GM23338 (cell line): ENCODE measurements at regions not wholly inside any gene's neighbourhood (a gene's known extent, or its start where the extent isn't known, plus 50 kb on each side); places are given as distances from the start of the nearest gene placed in this dataset.
"Not testable (repeated sequence)": the region's sequence is repeated elsewhere in the genome, so short reads cannot be mapped to it uniquely, and the experiment has no call there.

Experiments used
- ATAC-seq: fragments of 200-7000 bp; cut with Tn5 transposase; 3 replicates; pipeline ENCODE4 v1.9.1; 2020
- DNase-seq: peaks from one replicate; pipeline ENCODE4 v3.0.0-alpha.2; 2015; ENCODE audit warnings: low spot score
- H2AFZ ChIP-seq: fragments of 200-600 bp; sonication (generic); 2 replicates; pipeline ENCODE4 v1.8.0; 2016; ENCODE audit warnings: antibody characterized with exemption, mild to moderate bottlenecking, moderate library complexity
- H3F3A ChIP-seq: fragments of 200-600 bp; sonication (generic); replicated peaks from 2 replicates; pipeline ENCODE4 v1.8.0; 2017; ENCODE audit warnings: antibody characterized with exemption, mixed run types, low read depth
- H3K27ac ChIP-seq: fragments of 200-600 bp; sonication (generic); 2 replicates; pipeline ENCODE4 v1.6.1; 2016; ENCODE audit warnings: low read depth
- H3K27me3 ChIP-seq: fragments of 200-600 bp; sonication (generic); 2 replicates; pipeline ENCODE4 v1.8.0; 2016; ENCODE audit warnings: mild to moderate bottlenecking, mixed run types, moderate library complexity; ENCODE audit not compliant: insufficient read depth
- H3K36me3 ChIP-seq: fragments of 200-600 bp; sonication (generic); 2 replicates; pipeline ENCODE4 v1.8.0; 2016; ENCODE audit warnings: mild to moderate bottlenecking; ENCODE audit not compliant: insufficient read depth
- H3K4me1 ChIP-seq: fragments of 200-600 bp; sonication (generic); 2 replicates; pipeline ENCODE4 v1.8.0; 2016; ENCODE audit warnings: mild to moderate bottlenecking, moderate library complexity; ENCODE audit not compliant: insufficient read depth
- H3K4me2 ChIP-seq: fragments of 200-600 bp; sonication (generic); 2 replicates; pipeline ENCODE4 v1.7.1; 2017; ENCODE audit warnings: mixed run types
- H3K4me3 ChIP-seq: fragments of 200-600 bp; sonication (generic); 2 replicates; pipeline ENCODE4 v1.6.1; 2016; ENCODE audit warnings: mixed run types
- H3K79me2 ChIP-seq: fragments of 200-600 bp; sonication (generic); replicated peaks from 2 replicates; pipeline ENCODE4 v1.8.0; 2017; ENCODE audit warnings: mild to moderate bottlenecking; ENCODE audit not compliant: insufficient read depth
- H3K9me2 ChIP-seq: fragments of 200-600 bp; sonication (generic); 2 replicates; pipeline ENCODE4 v1.8.0; 2017; ENCODE audit not compliant: insufficient read depth
- H4K20me1 ChIP-seq: fragments of 200-600 bp; sonication (generic); replicated peaks from 2 replicates; pipeline ENCODE4 v1.8.0; 2017; ENCODE audit warnings: mild to moderate bottlenecking; ENCODE audit not compliant: insufficient read depth
- H3K27ac Mint-ChIP-seq: 2 replicates; pipeline ENCODE4 v1.8.0; 2020; ENCODE audit warnings: inconsistent platforms, mild to moderate bottlenecking, moderate library complexity, mixed read lengths
- H3K27me3 Mint-ChIP-seq: 3 replicates; pipeline ENCODE4 v1.8.0; 2022; ENCODE audit warnings: low read depth, mild to moderate bottlenecking, moderate library complexity, mixed read lengths, inconsistent platforms; ENCODE audit not compliant: insufficient read depth, poor library complexity
- H3K36me3 Mint-ChIP-seq: 3 replicates; pipeline ENCODE4 v1.8.0; 2021; ENCODE audit warnings: low read depth, mild to moderate bottlenecking, inconsistent platforms, moderate library complexity, mixed read lengths
- H3K4me1 Mint-ChIP-seq: 3 replicates; pipeline ENCODE4 v1.8.0; 2020; ENCODE audit warnings: mild to moderate bottlenecking, inconsistent platforms, mixed read lengths
- H3K4me3 Mint-ChIP-seq: 3 replicates; pipeline ENCODE4 v1.8.0; 2021; ENCODE audit warnings: moderate library complexity, mild to moderate bottlenecking, inconsistent platforms, mixed read lengths
- H3K9me3 Mint-ChIP-seq: 3 replicates; pipeline ENCODE4 v1.8.0; 2020; ENCODE audit warnings: moderate library complexity, mild to moderate bottlenecking, inconsistent platforms, mixed read lengths
- ETS1 ChIP-seq: IDR thresholded peaks from 2 replicates; pipeline ENCODE4 v1.6.1; 2016; ENCODE audit warnings: antibody characterized with exemption
- EZH2 ChIP-seq: fragments of 200-600 bp; sonication (generic); IDR thresholded peaks from one replicate; pipeline ENCODE4 v1.8.0; 2017; ENCODE audit warnings: antibody characterized with exemption, mild to moderate bottlenecking, low read depth; ENCODE audit not compliant: unreplicated experiment
- JUNB ChIP-seq: IDR thresholded peaks from one replicate; pipeline ENCODE4 v1.6.1; 2016; ENCODE audit warnings: antibody characterized with exemption; ENCODE audit not compliant: unreplicated experiment
- NANOG ChIP-seq: IDR thresholded peaks from 2 replicates; pipeline ENCODE4 v1.6.1; 2016; ENCODE audit warnings: antibody characterized with exemption, borderline replicate concordance
- REST ChIP-seq: IDR thresholded peaks from one replicate; pipeline ENCODE4 v1.6.1; 2018; ENCODE audit warnings: antibody characterized with exemption; ENCODE audit not compliant: unreplicated experiment
- STAT1 ChIP-seq: IDR thresholded peaks from one replicate; pipeline ENCODE4 v1.6.1; 2016; ENCODE audit warnings: antibody characterized with exemption; ENCODE audit not compliant: unreplicated experiment
- ZNF114 ChIP-seq: fragments of 250-450 bp; sonication (Bioruptor Pico); IDR thresholded peaks from 2 replicates; pipeline ENCODE4 v1.5.0; 2020; ENCODE audit warnings: mild to moderate bottlenecking, moderate library complexity
- ZNF331 ChIP-seq: fragments of 250-450 bp; sonication (Bioruptor Pico); IDR thresholded peaks from 2 replicates; pipeline ENCODE4 v1.5.0; 2020; ENCODE audit warnings: low read depth, mild to moderate bottlenecking, moderate library complexity
- ZNF462 ChIP-seq: fragments of 250-450 bp; sonication (Bioruptor Pico); IDR thresholded peaks from 2 replicates; pipeline ENCODE4 v1.5.0; 2020; ENCODE audit warnings: mild to moderate bottlenecking, moderate library complexity

DNA sequence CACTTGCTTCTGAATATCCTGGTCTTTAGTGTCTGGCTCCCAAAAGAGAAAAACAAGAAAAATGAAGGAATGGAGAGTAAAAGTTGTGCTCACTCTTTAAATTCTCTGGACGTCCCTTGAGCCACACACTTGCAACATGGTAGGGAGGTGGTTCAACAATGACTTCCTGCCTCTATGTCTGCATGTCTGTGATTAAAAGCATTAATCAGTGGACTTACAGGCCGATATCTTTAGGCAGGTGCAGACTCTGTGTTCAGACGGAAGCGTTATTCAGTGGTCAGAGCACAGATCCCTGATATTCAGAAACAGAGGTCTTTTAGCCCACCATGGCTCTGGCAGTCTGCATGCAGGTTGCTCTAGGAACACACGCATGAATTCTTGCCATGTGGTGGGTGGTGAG, 1920.0 kb upstream of the RAG2 start:
- H3K27ac ChIP-seq, result no peak overlapping the region
- no peak overlapping the region for H3K4me3 ChIP-seq
- H3K27ac Mint-ChIP-seq, result no peak overlapping the region
- H3K4me3 Mint-ChIP-seq, result no peak overlapping the region
- no peaks in the 10 kb centered on the region for H3K36me3 Mint-ChIP-seq
- no peaks in the 10 kb centered on the region for H4K20me1 ChIP-seq
- H2AFZ ChIP-seq, result no peak overlapping the region
- no peaks in the 10 kb centered on the region for H3F3A ChIP-seq
- no peaks in the 10 kb centered on the region for H3K9me2 ChIP-seq
- no peaks in the 10 kb centered on the region for H3K4me1 ChIP-seq
- ATAC-seq, result no peak
- no peaks in the 10 kb centered on the region for H3K4me1 Mint-ChIP-seq
- no peak overlapping the region for H3K4me2 ChIP-seq
- H3K27me3 ChIP-seq, result no peaks in the 10 kb centered on the region
- TF ChIP-seq JUNB, result no peak
- no peak for TF ChIP-seq ZNF331
- TF ChIP-seq STAT1, result no peak
- no peak for TF ChIP-seq NANOG
- TF ChIP-seq REST, result no peak
- TF ChIP-seq ZNF114 (CRISPR knock-in tag), result no peak
- TF ChIP-seq EZH2, result no peak
- TF ChIP-seq ZNF462 (CRISPR knock-in tag), result no peak
- no peak for TF ChIP-seq ETS1
- no peaks in the 10 kb centered on the region for H3K36me3 ChIP-seq
- H3K9me3 Mint-ChIP-seq, result peaks cover 14% of the 10 kb centered on the region; the same call in 2 of the 3 replicates
- no peak for DNase-seq
- H3K27me3 Mint-ChIP-seq, result no peaks in the 10 kb centered on the region
- H3K79me2 ChIP-seq, result no peaks in the 10 kb centered on the region

- ATAC-seq, H3K27me3 ChIP-seq, H3K4me3 ChIP-seq, H4K20me1 ChIP-seq, H3K9me2 ChIP-seq, H3K36me3 Mint-ChIP-seq, H3K79me2 ChIP-seq, H3K27ac ChIP-seq, H3K4me2 ChIP-seq, H3K4me3 Mint-ChIP-seq, H3K9me3 Mint-ChIP-seq, H3K36me3 ChIP-seq, DNase-seq, H3K27ac Mint-ChIP-seq, H3K4me1 ChIP-seq, H3K27me3 Mint-ChIP-seq, H2AFZ ChIP-seq, H3K4me1 Mint-ChIP-seq, H3F3A ChIP-seq: not testable (repeated sequence)
Observed at GRCh38 chr11:38512830-38513229, 1914.8 kb upstream of the RAG2 start.
